Liver (tissue), 3 donors: ENCODE measurements at regions not wholly inside any gene's neighbourhood (a gene's known extent, or its start where the extent isn't known, plus 50 kb on each side); places are given as distances from the start of the nearest gene placed in this dataset.

Source experiments
- CTCF ChIP-seq: fragments of 150-350 bp; IDR thresholded peaks from 2 replicates; pipeline ENCODE4 v1.5.1; 2017; ENCODE audit warnings: improper control_type of control experiment, low read depth, low read length; ENCODE audit not compliant: missing input control
- EGR1 ChIP-seq, 2 donors: IDR thresholded peaks; 2 replicates each; pipeline ENCODE4 v1.6.1; 2016 to 2018; ENCODE audit warnings: antibody characterized with exemption in 2 of 2, low read depth in 2 of 2
- GABPA ChIP-seq, 2 donors: IDR thresholded peaks in 1 of 2; conservative IDR thresholded peaks in 1 of 2; 2 replicates each; pipeline ENCODE4 v1.6.1; 2016; ENCODE audit warnings: antibody characterized with exemption in 2 of 2, mild to moderate bottlenecking in 1 of 2, moderate library complexity in 1 of 2
- HNF4G ChIP-seq: IDR thresholded peaks from 2 replicates; pipeline ENCODE4 v1.6.1; 2016; ENCODE audit warnings: antibody characterized with exemption
- JUND ChIP-seq, 2 donors: IDR thresholded peaks; 2 replicates each; pipeline ENCODE4 v1.6.1; 2016; ENCODE audit warnings: antibody characterized with exemption in 2 of 2
- NR2F2 ChIP-seq: IDR thresholded peaks from 2 replicates; pipeline ENCODE4 v1.6.1; 2016; ENCODE audit warnings: antibody characterized with exemption
- RAD21 ChIP-seq, 2 donors: IDR thresholded peaks; 2 replicates each; pipeline ENCODE4 v1.6.1; 2016; ENCODE audit warnings: antibody characterized with exemption in 2 of 2, mild to moderate bottlenecking in 2 of 2
- SP1 ChIP-seq: IDR thresholded peaks from 2 replicates; pipeline ENCODE4 v1.6.1; 2018; ENCODE audit warnings: antibody characterized with exemption, mild to moderate bottlenecking
- TAF1 ChIP-seq: conservative IDR thresholded peaks from 2 replicates; pipeline ENCODE4 v1.6.1; 2016; ENCODE audit warnings: antibody characterized with exemption, mild to moderate bottlenecking
- YY1 ChIP-seq: IDR thresholded peaks from 2 replicates; pipeline ENCODE4 v1.6.1; 2016; ENCODE audit warnings: antibody characterized with exemption, mild to moderate bottlenecking
- ZBTB33 ChIP-seq: IDR thresholded peaks from 2 replicates; pipeline ENCODE4 v1.6.1; 2016; ENCODE audit warnings: antibody characterized with exemption
- TF ChIP-seq, protein P1 (sequence below): IDR thresholded peaks from 2 replicates; pipeline ENCODE4 v1.6.1; 2016; ENCODE audit warnings: antibody characterized with exemption
- TF ChIP-seq, protein P2 (sequence below): IDR thresholded peaks from 2 replicates; pipeline ENCODE4 v1.6.1; 2016; ENCODE audit warnings: antibody characterized with exemption, mild to moderate bottlenecking
- TF ChIP-seq, protein P3 (sequence below): IDR thresholded peaks from 2 replicates; pipeline ENCODE4 v1.6.1; 2016; ENCODE audit warnings: antibody characterized with exemption
- donor health status: healthy.
- donor health status: healthy.

DNA sequence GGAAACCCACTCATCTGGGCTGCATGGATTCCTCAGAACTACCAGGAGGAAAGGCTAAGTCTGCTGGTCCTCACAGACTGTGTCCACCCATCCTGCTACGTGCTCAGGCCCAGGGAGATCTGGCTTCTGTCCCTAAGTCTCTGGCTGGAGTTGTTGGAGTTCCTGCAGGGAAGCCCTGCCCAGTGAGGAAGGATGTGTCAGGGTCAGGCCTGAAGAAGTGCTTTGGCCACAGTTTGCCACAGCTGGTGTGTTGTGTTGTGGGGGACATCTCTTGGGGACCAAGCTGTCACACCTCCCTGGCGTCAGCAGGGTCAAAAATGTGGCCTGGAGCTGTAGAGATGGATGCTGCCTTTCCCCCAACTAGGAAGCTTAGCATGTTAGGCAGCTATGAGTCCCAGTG, 684.7 kb downstream of the METTL15 start:
- TF ChIP-seq RAD21 (IDR thresholded peaks at IDR 0.05) (no peak), CTCF (no peak), GABPA (IDR thresholded peaks at IDR 0.05 in 1 of 2, conservative IDR thresholded peaks at IDR 0.05 in 1 of 2) (no peak), NR2F2 (no peak), YY1 (no peak), TAF1 (no peak), EGR1 (IDR thresholded peaks at IDR 0.05; ENCODE audit: low read depth in 2 of 2) (no peak), ZBTB33 (no peak), SP1 (no peak), HNF4G (no peak), JUND (IDR thresholded peaks at IDR 0.05) (no peak)
- TF ChIP-seq, protein P1, sequence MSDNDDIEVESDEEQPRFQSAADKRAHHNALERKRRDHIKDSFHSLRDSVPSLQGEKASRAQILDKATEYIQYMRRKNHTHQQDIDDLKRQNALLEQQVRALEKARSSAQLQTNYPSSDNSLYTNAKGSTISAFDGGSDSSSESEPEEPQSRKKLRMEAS, result no peak
- TF ChIP-seq, protein P2, sequence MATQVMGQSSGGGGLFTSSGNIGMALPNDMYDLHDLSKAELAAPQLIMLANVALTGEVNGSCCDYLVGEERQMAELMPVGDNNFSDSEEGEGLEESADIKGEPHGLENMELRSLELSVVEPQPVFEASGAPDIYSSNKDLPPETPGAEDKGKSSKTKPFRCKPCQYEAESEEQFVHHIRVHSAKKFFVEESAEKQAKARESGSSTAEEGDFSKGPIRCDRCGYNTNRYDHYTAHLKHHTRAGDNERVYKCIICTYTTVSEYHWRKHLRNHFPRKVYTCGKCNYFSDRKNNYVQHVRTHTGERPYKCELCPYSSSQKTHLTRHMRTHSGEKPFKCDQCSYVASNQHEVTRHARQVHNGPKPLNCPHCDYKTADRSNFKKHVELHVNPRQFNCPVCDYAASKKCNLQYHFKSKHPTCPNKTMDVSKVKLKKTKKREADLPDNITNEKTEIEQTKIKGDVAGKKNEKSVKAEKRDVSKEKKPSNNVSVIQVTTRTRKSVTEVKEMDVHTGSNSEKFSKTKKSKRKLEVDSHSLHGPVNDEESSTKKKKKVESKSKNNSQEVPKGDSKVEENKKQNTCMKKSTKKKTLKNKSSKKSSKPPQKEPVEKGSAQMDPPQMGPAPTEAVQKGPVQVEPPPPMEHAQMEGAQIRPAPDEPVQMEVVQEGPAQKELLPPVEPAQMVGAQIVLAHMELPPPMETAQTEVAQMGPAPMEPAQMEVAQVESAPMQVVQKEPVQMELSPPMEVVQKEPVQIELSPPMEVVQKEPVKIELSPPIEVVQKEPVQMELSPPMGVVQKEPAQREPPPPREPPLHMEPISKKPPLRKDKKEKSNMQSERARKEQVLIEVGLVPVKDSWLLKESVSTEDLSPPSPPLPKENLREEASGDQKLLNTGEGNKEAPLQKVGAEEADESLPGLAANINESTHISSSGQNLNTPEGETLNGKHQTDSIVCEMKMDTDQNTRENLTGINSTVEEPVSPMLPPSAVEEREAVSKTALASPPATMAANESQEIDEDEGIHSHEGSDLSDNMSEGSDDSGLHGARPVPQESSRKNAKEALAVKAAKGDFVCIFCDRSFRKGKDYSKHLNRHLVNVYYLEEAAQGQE, result no peak
- TF ChIP-seq, protein P3, sequence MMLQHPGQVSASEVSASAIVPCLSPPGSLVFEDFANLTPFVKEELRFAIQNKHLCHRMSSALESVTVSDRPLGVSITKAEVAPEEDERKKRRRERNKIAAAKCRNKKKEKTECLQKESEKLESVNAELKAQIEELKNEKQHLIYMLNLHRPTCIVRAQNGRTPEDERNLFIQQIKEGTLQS, result no peak
